ENCODE measurements at regions not wholly inside any gene's neighbourhood (a gene's known extent, or its start where the extent isn't known, plus 50 kb on each side); places are given as distances from the start of the nearest gene placed in this dataset.

- no peaks in the 10 kb centered on the region for H3K27me3 ChIP-seq (ENCODE audit: control insufficient read depth, low read length)
- no peaks in the 10 kb centered on the region for H3K9me2 ChIP-seq (replicated peaks; ENCODE audit: control insufficient read depth, low read length)
- no peak overlapping the region for H3K4me2 ChIP-seq (ENCODE audit: low read length)
- H3K9me3 ChIP-seq (ENCODE audit: control insufficient read depth, insufficient read depth, low read length), result peaks cover 9% of the 10 kb centered on the region; the same call in 1 of the 2 replicates
- no peak overlapping the region for H3K4me3 ChIP-seq (ENCODE audit: low read length)
- H3K79me2 ChIP-seq (ENCODE audit: control insufficient read depth, low read length), result no peaks in the 10 kb centered on the region
- H4K20me1 ChIP-seq (ENCODE audit: control insufficient read depth, insufficient read depth, low read depth, low read length), result no peaks in the 10 kb centered on the region
- no peaks in the 10 kb centered on the region for H3F3A ChIP-seq (ENCODE audit: control insufficient read depth, insufficient read depth)
- TF ChIP-seq EZH2phosphoT487 (IDR thresholded peaks at IDR 0.05; ENCODE audit: borderline replicate concordance, low read length), result no peak
- TF ChIP-seq CTCF (IDR thresholded peaks at IDR 0.05; ENCODE audit: low read depth, low read length, poor library complexity, severe bottlenecking), result no peak
- H3K27ac ChIP-seq (ENCODE audit: low read depth, low read length), result no peak overlapping the region
- no peaks in the 10 kb centered on the region for H3K36me3 ChIP-seq (ENCODE audit: control insufficient read depth, low read length)
- peaks cover 10% of the 10 kb centered on the region for H3K4me1 ChIP-seq (ENCODE audit: control insufficient read depth, low read length)
Observed at GRCh38 chr6:169996378-169997051, 245.1 kb downstream of the ERMARD start.

GRCh38 chr6:169994739-169995138, 243.3 kb downstream of the ERMARD start:
- no peaks in the 10 kb centered on the region for H3K79me2 ChIP-seq (ENCODE audit: control insufficient read depth, low read length)
- H3K9me2 ChIP-seq (replicated peaks; ENCODE audit: control insufficient read depth, low read length), result no peaks in the 10 kb centered on the region
- no peaks in the 10 kb centered on the region; the same call in 1 of the 2 replicates for H3K9me3 ChIP-seq (ENCODE audit: control insufficient read depth, insufficient read depth, low read length)
- no peaks in the 10 kb centered on the region for H3K36me3 ChIP-seq (ENCODE audit: control insufficient read depth, low read length)
- no peaks in the 10 kb centered on the region for H3F3A ChIP-seq (ENCODE audit: control insufficient read depth, insufficient read depth)
- no peak overlapping the region for H3K27ac ChIP-seq (ENCODE audit: low read depth, low read length)
- H3K4me2 ChIP-seq (ENCODE audit: low read length), result no peak overlapping the region
- H3K4me3 ChIP-seq (ENCODE audit: low read length), result no peak overlapping the region
- peaks cover 26% of the 10 kb centered on the region for H3K4me1 ChIP-seq (ENCODE audit: control insufficient read depth, low read length)
- no peaks in the 10 kb centered on the region for H4K20me1 ChIP-seq (ENCODE audit: control insufficient read depth, insufficient read depth, low read depth, low read length)
- TF ChIP-seq CTCF (IDR thresholded peaks at IDR 0.05; ENCODE audit: low read depth, low read length, poor library complexity, severe bottlenecking) (no peak), EZH2phosphoT487 (IDR thresholded peaks at IDR 0.05; ENCODE audit: borderline replicate concordance, low read length) (no peak)
- no peaks in the 10 kb centered on the region for H3K27me3 ChIP-seq (ENCODE audit: control insufficient read depth, low read length)

GRCh38 chr6:169993861-169994481, 242.5 kb downstream of the ERMARD start:
- no peaks in the 10 kb centered on the region for H4K20me1 ChIP-seq (ENCODE audit: control insufficient read depth, insufficient read depth, low read depth, low read length)
- H3K27me3 ChIP-seq (ENCODE audit: control insufficient read depth, low read length), result no peaks in the 10 kb centered on the region
- no peaks in the 10 kb centered on the region; the same call in 1 of the 2 replicates for H3K9me3 ChIP-seq (ENCODE audit: control insufficient read depth, insufficient read depth, low read length)
- no peak overlapping the region for H3K4me2 ChIP-seq (ENCODE audit: low read length)
- H3K4me1 ChIP-seq (ENCODE audit: control insufficient read depth, low read length), result peaks cover 33% of the 10 kb centered on the region
- H3F3A ChIP-seq (ENCODE audit: control insufficient read depth, insufficient read depth), result no peaks in the 10 kb centered on the region
- TF ChIP-seq CTCF (IDR thresholded peaks at IDR 0.05; ENCODE audit: low read depth, low read length, poor library complexity, severe bottlenecking) (no peak), EZH2phosphoT487 (IDR thresholded peaks at IDR 0.05; ENCODE audit: borderline replicate concordance, low read length) (no peak)
- H3K36me3 ChIP-seq (ENCODE audit: control insufficient read depth, low read length), result no peaks in the 10 kb centered on the region
- no peak overlapping the region for H3K4me3 ChIP-seq (ENCODE audit: low read length)
- no peaks in the 10 kb centered on the region for H3K79me2 ChIP-seq (ENCODE audit: control insufficient read depth, low read length)
- H3K27ac ChIP-seq (ENCODE audit: low read depth, low read length), result no peak overlapping the region
- H3K9me2 ChIP-seq (replicated peaks; ENCODE audit: control insufficient read depth, low read length), result no peaks in the 10 kb centered on the region
